ENCODE measurements at regions not wholly inside any gene's neighbourhood (a gene's known extent, or its start where the extent isn't known, plus 50 kb on each side); places are given as distances from the start of the nearest gene placed in this dataset.

DNA sequence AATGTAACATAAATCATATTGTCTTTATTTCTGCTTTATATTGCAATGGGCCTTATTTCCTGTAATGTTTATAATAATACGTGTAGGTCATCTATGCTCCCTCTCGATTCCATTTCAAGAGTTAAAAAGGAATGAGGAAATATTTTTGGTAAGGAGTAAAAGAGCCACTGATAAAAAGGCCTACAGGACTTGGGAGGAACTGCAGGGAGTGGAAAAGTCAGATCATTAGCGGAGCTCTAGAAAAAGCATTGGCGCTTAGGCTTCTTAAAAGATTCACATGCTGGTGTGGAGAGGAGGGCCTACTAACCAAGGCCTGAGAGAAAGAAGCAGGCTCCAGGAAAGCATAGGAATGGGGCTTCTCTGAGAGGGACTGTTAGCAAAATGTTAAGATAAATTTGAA, 82.9 kb upstream of the PNPLA4 start:
- TF ChIP-seq, protein P1, sequence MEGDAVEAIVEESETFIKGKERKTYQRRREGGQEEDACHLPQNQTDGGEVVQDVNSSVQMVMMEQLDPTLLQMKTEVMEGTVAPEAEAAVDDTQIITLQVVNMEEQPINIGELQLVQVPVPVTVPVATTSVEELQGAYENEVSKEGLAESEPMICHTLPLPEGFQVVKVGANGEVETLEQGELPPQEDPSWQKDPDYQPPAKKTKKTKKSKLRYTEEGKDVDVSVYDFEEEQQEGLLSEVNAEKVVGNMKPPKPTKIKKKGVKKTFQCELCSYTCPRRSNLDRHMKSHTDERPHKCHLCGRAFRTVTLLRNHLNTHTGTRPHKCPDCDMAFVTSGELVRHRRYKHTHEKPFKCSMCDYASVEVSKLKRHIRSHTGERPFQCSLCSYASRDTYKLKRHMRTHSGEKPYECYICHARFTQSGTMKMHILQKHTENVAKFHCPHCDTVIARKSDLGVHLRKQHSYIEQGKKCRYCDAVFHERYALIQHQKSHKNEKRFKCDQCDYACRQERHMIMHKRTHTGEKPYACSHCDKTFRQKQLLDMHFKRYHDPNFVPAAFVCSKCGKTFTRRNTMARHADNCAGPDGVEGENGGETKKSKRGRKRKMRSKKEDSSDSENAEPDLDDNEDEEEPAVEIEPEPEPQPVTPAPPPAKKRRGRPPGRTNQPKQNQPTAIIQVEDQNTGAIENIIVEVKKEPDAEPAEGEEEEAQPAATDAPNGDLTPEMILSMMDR (IDR thresholded peaks at IDR 0.05): no peak
- TF ChIP-seq POLR2A (IDR thresholded peaks at IDR 0.05): no peak
